Peyer's patch (tissue), 4 donors: ENCODE measurements at regions not wholly inside any gene's neighbourhood (a gene's known extent, or its start where the extent isn't known, plus 50 kb on each side); places are given as distances from the start of the nearest gene placed in this dataset.

Experiments
- CTCF ChIP-seq, 6 experiments: fragments of 450-650 bp in 4 of 6; fragments of 200-600 bp in 2 of 6; sonication (generic) in 1 of 6; IDR thresholded peaks; one replicate each; pipeline ENCODE4 v1.5.1; 2017 to 2019; ENCODE audit warnings: antibody characterized with exemption in 6 of 6, mild to moderate bottlenecking in 3 of 6, moderate library complexity in 1 of 6
- POLR2A ChIP-seq, 2 donors: fragments of 450-650 bp; IDR thresholded peaks; one replicate each; pipeline ENCODE4 v1.5.1; 2017; ENCODE audit warnings: antibody characterized with exemption in 2 of 2, mild to moderate bottlenecking in 2 of 2, moderate library complexity in 2 of 2

DNA sequence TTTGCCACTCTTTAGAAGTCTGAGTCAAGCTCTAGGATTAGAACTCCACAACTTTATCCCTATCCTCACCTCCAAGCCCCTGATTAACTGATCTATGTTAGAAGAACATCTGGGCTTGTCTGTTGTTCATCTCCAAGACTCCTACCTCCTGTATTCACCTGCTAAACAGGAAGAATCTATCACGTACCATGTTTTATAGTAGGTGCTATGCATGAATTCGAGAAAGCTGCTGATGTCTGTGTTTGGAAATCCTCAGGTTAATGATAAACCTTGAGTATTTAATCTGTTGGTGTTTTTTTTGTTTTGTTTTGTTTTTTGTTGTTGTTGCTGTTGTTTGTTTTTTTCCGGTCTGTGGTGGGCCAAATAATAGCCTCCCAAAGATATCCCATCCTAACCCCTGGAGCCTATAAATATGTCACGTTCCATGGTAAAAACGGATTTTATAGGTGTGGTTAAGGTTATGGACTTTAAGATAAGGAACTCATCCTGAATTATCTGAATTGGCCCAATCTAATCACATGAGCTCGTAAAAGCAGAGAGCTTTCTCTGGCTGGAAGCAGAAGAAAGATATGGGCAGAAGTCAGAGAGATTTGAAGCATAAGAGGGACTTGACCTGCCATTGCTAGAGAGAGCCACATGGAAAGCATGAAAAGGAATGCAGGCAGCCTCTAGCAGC is 101.2 kb upstream of the DUSP21 start:
- TF ChIP-seq CTCF (IDR thresholded peaks at IDR 0.05) (no peak), POLR2A (IDR thresholded peaks at IDR 0.05) (no peak)
